ENCODE measurements at regions not wholly inside any gene's neighbourhood (a gene's known extent, or its start where the extent isn't known, plus 50 kb on each side); places are given as distances from the start of the nearest gene placed in this dataset.

DNA sequence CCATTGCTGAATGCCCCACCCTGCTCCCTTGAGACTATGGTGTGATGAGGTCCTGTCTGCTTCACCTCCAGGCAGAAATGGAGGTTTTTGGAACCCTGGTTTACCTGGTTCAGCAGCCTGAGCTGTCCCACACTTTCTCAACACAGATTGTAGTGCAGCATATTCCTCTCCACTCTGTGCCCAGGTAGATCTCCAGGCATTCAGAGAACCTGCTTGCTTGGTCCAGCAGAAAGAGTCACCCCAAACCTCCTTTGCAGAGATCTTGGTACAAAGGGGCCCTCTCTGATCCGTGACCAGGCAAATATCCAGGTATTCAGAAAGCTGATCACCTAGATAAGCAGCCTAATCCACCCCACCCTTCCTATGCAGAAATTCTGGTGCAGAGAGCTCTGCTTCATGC lies 1288.2 kb upstream of the CRIM1 start:
- Histone ChIP-seq H3K36me3 (ENCODE audit: control insufficient read depth in 2 of 2, insufficient read depth in 2 of 2, low read length in 1 of 2) (no peaks in the 10 kb centered on the region), H3K4me1 (ENCODE audit: control insufficient read depth, insufficient read depth, low read length) (no peaks in the 10 kb centered on the region), H3K9me3 (replicated peaks; ENCODE audit: control insufficient read depth, insufficient read depth, low read length) (no peaks in the 10 kb centered on the region), H3K9ac (ENCODE audit: control insufficient read depth, insufficient read depth, low read length) (no peak overlapping the region), H3K79me2 (ENCODE audit: control insufficient read depth, insufficient read depth, low read length) (no peaks in the 10 kb centered on the region), H3K4me3 (no peak overlapping the region), H2AFZ (ENCODE audit: control insufficient read depth, low read depth, low read length) (no peak overlapping the region), H3K27ac (ENCODE audit: control insufficient read depth, insufficient read depth) (no peak overlapping the region), H3K27me3 (replicated peaks in 1 of 2; ENCODE audit: control insufficient read depth in 2 of 2, insufficient read depth in 2 of 2, low read length in 1 of 2) (no peaks in the 10 kb centered on the region), H4K20me1 (ENCODE audit: control insufficient read depth, insufficient read depth) (no peaks in the 10 kb centered on the region), H3K4me2 (ENCODE audit: control insufficient read depth, insufficient read depth) (no peak overlapping the region)
- CTCF ChIA-PET: interaction anchor here (0.6 kb wide), 1 partner anchor 1393 kb away, joined by 3 read pairs; no protein-coding TSS in a partner anchor
- RAD21 ChIA-PET (ENCODE audit: unreplicated experiment): no interaction called here
- no peak for DNase-seq (ENCODE audit: low read depth, low spot score)
- no peak for FAIRE-seq
- in situ Hi-C loops (cut with MboI) (no loop called here), intact Hi-C loops (cut with micrococcal nuclease; ENCODE audit: unreplicated experiment) (no loop called here)
- no TSS peak for BruUV-seq (replicated peaks)
- SMC1A ChIA-PET (ENCODE audit: uncharacterized antibody, unreplicated experiment): interaction anchor here (1.2 kb wide), 1 partner anchor 13 kb away, joined by 3 read pairs; no protein-coding TSS in a partner anchor
- POLR2A ChIA-PET: no interaction called here
- ATAC-seq: no peak
- WGBS (ENCODE audit: insufficient coverage, insufficient replicate concordance, low lambda C conversion rate, missing lambda C conversion rate): 7% methylated on average over 1 of the region's 1 CpG
- TF ChIP-seq IRF4 (IDR thresholded peaks at IDR 0.05; ENCODE audit: low read depth, low read length): no peak
- no peak for TF ChIP-seq JUNB (IDR thresholded peaks at IDR 0.05)
- TF ChIP-seq NRF1 (conservative IDR thresholded peaks at IDR 0.05; ENCODE audit: low read depth, low read length): no peak
- TF ChIP-seq, protein P1, sequence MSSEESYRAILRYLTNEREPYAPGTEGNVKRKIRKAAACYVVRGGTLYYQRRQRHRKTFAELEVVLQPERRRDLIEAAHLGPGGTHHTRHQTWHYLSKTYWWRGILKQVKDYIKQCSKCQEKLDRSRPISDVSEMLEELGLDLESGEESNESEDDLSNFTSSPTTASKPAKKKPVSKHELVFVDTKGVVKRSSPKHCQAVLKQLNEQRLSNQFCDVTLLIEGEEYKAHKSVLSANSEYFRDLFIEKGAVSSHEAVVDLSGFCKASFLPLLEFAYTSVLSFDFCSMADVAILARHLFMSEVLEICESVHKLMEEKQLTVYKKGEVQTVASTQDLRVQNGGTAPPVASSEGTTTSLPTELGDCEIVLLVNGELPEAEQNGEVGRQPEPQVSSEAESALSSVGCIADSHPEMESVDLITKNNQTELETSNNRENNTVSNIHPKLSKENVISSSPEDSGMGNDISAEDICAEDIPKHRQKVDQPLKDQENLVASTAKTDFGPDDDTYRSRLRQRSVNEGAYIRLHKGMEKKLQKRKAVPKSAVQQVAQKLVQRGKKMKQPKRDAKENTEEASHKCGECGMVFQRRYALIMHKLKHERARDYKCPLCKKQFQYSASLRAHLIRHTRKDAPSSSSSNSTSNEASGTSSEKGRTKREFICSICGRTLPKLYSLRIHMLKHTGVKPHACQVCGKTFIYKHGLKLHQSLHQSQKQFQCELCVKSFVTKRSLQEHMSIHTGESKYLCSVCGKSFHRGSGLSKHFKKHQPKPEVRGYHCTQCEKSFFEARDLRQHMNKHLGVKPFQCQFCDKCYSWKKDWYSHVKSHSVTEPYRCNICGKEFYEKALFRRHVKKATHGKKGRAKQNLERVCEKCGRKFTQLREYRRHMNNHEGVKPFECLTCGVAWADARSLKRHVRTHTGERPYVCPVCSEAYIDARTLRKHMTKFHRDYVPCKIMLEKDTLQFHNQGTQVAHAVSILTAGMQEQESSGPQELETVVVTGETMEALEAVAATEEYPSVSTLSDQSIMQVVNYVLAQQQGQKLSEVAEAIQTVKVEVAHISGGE (CRISPR knock-in tag; IDR thresholded peaks at IDR 0.05): no peak
- no peak for TF ChIP-seq RB1 (IDR thresholded peaks at IDR 0.05; ENCODE audit: borderline replicate concordance)
- TF ChIP-seq YBX1 (IDR thresholded peaks at IDR 0.05): no peak
- no peak for TF ChIP-seq SRF (IDR thresholded peaks at IDR 0.05; ENCODE audit: low read depth in 2 of 2, low read length in 2 of 2)
- TF ChIP-seq, protein P2, sequence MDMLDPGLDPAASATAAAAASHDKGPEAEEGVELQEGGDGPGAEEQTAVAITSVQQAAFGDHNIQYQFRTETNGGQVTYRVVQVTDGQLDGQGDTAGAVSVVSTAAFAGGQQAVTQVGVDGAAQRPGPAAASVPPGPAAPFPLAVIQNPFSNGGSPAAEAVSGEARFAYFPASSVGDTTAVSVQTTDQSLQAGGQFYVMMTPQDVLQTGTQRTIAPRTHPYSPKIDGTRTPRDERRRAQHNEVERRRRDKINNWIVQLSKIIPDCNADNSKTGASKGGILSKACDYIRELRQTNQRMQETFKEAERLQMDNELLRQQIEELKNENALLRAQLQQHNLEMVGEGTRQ (IDR thresholded peaks at IDR 0.05; ENCODE audit: borderline replicate concordance, low read depth, low read length): no peak
- no peak for TF ChIP-seq TCF7 (IDR thresholded peaks at IDR 0.05; ENCODE audit: borderline replicate concordance)
- TF ChIP-seq ZNF24 (IDR thresholded peaks at IDR 0.05): no peak
- no peak for TF ChIP-seq POLR2AphosphoS2 (IDR thresholded peaks at IDR 0.05; ENCODE audit: low read depth, low read length)
- TF ChIP-seq BACH1 (IDR thresholded peaks at IDR 0.05; ENCODE audit: borderline replicate concordance): no peak
- no peak for TF ChIP-seq CBFB (IDR thresholded peaks at IDR 0.05; ENCODE audit: low read depth)
- TF ChIP-seq STAT3 (IDR thresholded peaks at IDR 0.05; ENCODE audit: low read depth, low read length): no peak
- no peak for TF ChIP-seq RAD21 (IDR thresholded peaks at IDR 0.05; ENCODE audit: insufficient read depth, low read depth, low read length)
- TF ChIP-seq, protein P3, sequence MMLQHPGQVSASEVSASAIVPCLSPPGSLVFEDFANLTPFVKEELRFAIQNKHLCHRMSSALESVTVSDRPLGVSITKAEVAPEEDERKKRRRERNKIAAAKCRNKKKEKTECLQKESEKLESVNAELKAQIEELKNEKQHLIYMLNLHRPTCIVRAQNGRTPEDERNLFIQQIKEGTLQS (IDR thresholded peaks at IDR 0.05; ENCODE audit: borderline replicate concordance, extremely low read depth, low read depth, low read length): no peak
- no peak for TF ChIP-seq GATAD2B (conservative IDR thresholded peaks at IDR 0.05; ENCODE audit: low read depth)
- TF ChIP-seq TAF1 (IDR thresholded peaks at IDR 0.05; ENCODE audit: borderline replicate concordance, low read depth, low read length): no peak

Data from GM12878 (cell line).